ENCODE measurements at regions not wholly inside any gene's neighbourhood (a gene's known extent, or its start where the extent isn't known, plus 50 kb on each side); places are given as distances from the start of the nearest gene placed in this dataset.

DNA sequence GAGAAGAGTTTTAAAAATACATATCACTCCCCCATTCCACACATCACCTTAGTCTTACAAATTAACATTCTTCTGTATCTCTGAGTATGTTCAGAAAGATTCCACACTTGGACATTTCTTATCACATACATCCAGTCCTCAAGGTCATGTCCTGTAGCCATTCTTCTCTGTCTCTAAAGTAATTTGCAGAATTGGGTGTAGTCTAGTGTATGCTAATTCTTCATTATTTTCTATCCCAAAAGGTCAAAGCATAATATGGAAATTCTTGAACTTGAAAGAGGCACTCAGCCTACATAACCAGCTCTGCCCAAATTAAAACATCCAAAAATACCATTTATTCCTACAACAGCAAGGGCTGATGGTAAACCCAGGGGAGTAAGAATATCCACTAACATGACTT lies 286.0 kb downstream of the HAO1 start:
- Histone ChIP-seq H3K4ac (ENCODE audit: low read depth, low read length) (no peak overlapping the region), H4K8ac (ENCODE audit: low read depth in 2 of 2, low read length in 2 of 2) (no peak overlapping the region), H3K4me2 (ENCODE audit: low read depth, low read length) (no peak overlapping the region), H2BK15ac (ENCODE audit: low read depth, low read length) (no peak overlapping the region), H2BK20ac (ENCODE audit: low read depth, low read length) (no peak overlapping the region), H2AK5ac (ENCODE audit: low read depth, low read length) (no peak overlapping the region), H3K23ac (ENCODE audit: low read depth, low read length) (no peak overlapping the region), H3K4me1 (ENCODE audit: control insufficient read depth, insufficient read depth, low read length) (no peaks in the 10 kb centered on the region), H3K36me3 (ENCODE audit: control insufficient read depth, insufficient read depth, low read length) (no peaks in the 10 kb centered on the region), H3K4me3 (ENCODE audit: insufficient read depth, low read depth, low read length) (no peak overlapping the region), H3K9ac (ENCODE audit: low read depth, low read length) (no peak overlapping the region), H2BK5ac (ENCODE audit: low read depth, low read length, poor library complexity, severe bottlenecking) (no peak overlapping the region), H3K14ac (replicated peaks; ENCODE audit: low read depth, low read length) (no peak overlapping the region), H2AK9ac (replicated peaks; ENCODE audit: low read depth, low read length, poor library complexity) (no peak overlapping the region), H4K91ac (ENCODE audit: insufficient read depth, low read depth, low read length) (no peak overlapping the region), H3K27ac (ENCODE audit: insufficient read depth, low read length) (no peak overlapping the region), H3K27me3 (ENCODE audit: control insufficient read depth, insufficient read depth, low read length) (no peaks in the 10 kb centered on the region), H2AFZ (replicated peaks; ENCODE audit: low read length, poor library complexity) (no peak overlapping the region), H3K79me1 (ENCODE audit: low read depth in 1 of 2, low read length in 2 of 2) (no peaks in the 10 kb centered on the region), H3K18ac (ENCODE audit: low read depth, low read length) (no peak overlapping the region), H3K56ac (ENCODE audit: extremely low read depth, insufficient read depth, low read length) (no peak overlapping the region), H3K9me1 (ENCODE audit: insufficient read depth, low read length) (no peaks in the 10 kb centered on the region), H3K9me3 (ENCODE audit: control insufficient read depth, insufficient read depth, low read length) (0 out of 2 replicates have a peak, but pooled peaks cover 2% of the 10 kb centered on the region), H4K5ac (ENCODE audit: low read depth, low read length) (no peak overlapping the region), H2BK120ac (ENCODE audit: low read depth, low read length) (no peak overlapping the region), H4K20me1 (ENCODE audit: insufficient read depth, low read length) (no peaks in the 10 kb centered on the region)
- DNase-seq: no peak
- POLR2A ChIA-PET (ENCODE audit: unreplicated experiment): no interaction called here
- in situ Hi-C loops (cut with MboI; ENCODE audit: low sequenced_read_pairs) (no loop called here), intact Hi-C loops (cut with micrococcal nuclease) (no loop called here), dilution Hi-C loops (cut with HindIII; ENCODE audit: low sequenced_read_pairs, unreplicated experiment) (no loop called here)
- CTCF ChIA-PET: no interaction called here
- TF ChIP-seq, protein P1, sequence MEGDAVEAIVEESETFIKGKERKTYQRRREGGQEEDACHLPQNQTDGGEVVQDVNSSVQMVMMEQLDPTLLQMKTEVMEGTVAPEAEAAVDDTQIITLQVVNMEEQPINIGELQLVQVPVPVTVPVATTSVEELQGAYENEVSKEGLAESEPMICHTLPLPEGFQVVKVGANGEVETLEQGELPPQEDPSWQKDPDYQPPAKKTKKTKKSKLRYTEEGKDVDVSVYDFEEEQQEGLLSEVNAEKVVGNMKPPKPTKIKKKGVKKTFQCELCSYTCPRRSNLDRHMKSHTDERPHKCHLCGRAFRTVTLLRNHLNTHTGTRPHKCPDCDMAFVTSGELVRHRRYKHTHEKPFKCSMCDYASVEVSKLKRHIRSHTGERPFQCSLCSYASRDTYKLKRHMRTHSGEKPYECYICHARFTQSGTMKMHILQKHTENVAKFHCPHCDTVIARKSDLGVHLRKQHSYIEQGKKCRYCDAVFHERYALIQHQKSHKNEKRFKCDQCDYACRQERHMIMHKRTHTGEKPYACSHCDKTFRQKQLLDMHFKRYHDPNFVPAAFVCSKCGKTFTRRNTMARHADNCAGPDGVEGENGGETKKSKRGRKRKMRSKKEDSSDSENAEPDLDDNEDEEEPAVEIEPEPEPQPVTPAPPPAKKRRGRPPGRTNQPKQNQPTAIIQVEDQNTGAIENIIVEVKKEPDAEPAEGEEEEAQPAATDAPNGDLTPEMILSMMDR (conservative IDR thresholded peaks at IDR 0.05; ENCODE audit: low read depth, low read length): no peak
- TF ChIP-seq POLR2A (IDR thresholded peaks at IDR 0.05; ENCODE audit: low read depth, low read length) (no peak), RFX5 (IDR thresholded peaks at IDR 0.05; ENCODE audit: low read depth, low read length) (no peak), NFE2L2 (IDR thresholded peaks at IDR 0.05; ENCODE audit: low read depth, low read length) (no peak), CEBPB (IDR thresholded peaks at IDR 0.05; ENCODE audit: low read depth, low read length) (no peak), MXI1 (IDR thresholded peaks at IDR 0.05; ENCODE audit: borderline replicate concordance, low read depth, low read length) (no peak), SMC3 (IDR thresholded peaks at IDR 0.05; ENCODE audit: low read depth, low read length) (no peak), RAD21 (IDR thresholded peaks at IDR 0.05; ENCODE audit: low read length) (no peak), MAZ (IDR thresholded peaks at IDR 0.05; ENCODE audit: borderline replicate concordance, low read depth, low read length) (no peak), MAFK (IDR thresholded peaks at IDR 0.05; ENCODE audit: low read depth, low read length) (no peak), CHD1 (IDR thresholded peaks at IDR 0.05; ENCODE audit: low read depth, low read length) (no peak), BHLHE40 (IDR thresholded peaks at IDR 0.05; ENCODE audit: low read depth, low read length) (no peak), FOS (IDR thresholded peaks at IDR 0.05; ENCODE audit: low read depth, low read length) (no peak), RCOR1 (IDR thresholded peaks at IDR 0.05; ENCODE audit: insufficient replicate concordance, low read length) (no peak)
- TF ChIP-seq, protein P2, sequence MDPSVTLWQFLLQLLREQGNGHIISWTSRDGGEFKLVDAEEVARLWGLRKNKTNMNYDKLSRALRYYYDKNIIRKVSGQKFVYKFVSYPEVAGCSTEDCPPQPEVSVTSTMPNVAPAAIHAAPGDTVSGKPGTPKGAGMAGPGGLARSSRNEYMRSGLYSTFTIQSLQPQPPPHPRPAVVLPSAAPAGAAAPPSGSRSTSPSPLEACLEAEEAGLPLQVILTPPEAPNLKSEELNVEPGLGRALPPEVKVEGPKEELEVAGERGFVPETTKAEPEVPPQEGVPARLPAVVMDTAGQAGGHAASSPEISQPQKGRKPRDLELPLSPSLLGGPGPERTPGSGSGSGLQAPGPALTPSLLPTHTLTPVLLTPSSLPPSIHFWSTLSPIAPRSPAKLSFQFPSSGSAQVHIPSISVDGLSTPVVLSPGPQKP (IDR thresholded peaks at IDR 0.05; ENCODE audit: borderline replicate concordance, low read depth, low read length): no peak
- TF ChIP-seq, protein P3, sequence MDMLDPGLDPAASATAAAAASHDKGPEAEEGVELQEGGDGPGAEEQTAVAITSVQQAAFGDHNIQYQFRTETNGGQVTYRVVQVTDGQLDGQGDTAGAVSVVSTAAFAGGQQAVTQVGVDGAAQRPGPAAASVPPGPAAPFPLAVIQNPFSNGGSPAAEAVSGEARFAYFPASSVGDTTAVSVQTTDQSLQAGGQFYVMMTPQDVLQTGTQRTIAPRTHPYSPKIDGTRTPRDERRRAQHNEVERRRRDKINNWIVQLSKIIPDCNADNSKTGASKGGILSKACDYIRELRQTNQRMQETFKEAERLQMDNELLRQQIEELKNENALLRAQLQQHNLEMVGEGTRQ (IDR thresholded peaks at IDR 0.05; ENCODE audit: low read depth, low read length): no peak
- BruUV-seq (replicated peaks): no TSS peak
- ATAC-seq (ENCODE audit: low read depth): no peak
